HS-27A (cell line): ENCODE measurements at regions not wholly inside any gene's neighbourhood (a gene's known extent, or its start where the extent isn't known, plus 50 kb on each side); places are given as distances from the start of the nearest gene placed in this dataset.
"Not testable (repeated sequence)": the region's sequence is repeated elsewhere in the genome, so short reads cannot be mapped to it uniquely, and the experiment has no call there.

Source experiments
- DNase-seq: peaks from one replicate; pipeline ENCODE4 v3.0.0-alpha.2; 2012; ENCODE audit warnings: low read depth, missing footprints

- DNase-seq, result no peak
Observed at GRCh38 chr13:42398533-42398932, 126.6 kb downstream of the AKAP11 start.

DNA sequence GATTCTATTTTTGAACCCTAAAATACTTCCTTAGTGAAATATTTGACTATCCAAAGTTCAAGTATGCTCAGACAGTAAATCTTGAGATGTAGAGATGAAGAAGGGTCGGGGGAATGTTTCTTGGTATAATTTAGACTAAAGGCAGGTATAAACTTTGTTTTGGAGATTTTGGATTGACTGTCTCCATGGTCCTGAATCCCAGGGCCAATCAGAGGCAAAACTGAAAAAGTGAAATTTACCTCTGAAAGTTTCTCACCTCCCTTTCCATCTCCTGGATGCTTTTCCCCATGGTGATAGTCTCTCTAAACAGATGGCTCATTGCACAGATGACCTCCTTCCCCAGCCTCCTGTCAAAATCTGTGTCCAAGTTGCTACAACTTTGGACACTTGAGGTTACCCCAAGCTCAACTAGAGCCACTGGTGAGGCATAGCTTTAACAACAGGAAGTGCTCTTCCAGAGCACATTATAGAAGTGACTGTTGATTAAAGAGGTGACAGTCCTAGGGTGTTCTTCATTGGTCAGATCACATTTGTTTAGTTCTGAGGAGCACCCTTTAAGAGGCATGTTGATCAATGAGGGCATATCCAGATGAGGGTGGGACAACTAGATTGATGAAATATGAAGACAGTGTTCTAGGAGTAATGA lies 128.4 kb downstream of the AKAP11 start:
- DNase-seq, result no peak

GRCh38 chr13:42401376-42401775 lies 129.4 kb downstream of the AKAP11 start:
- no peak for DNase-seq

- no peak for DNase-seq
Observed at GRCh38 chr13:42405665-42406390, 133.9 kb downstream of the AKAP11 start.

DNA sequence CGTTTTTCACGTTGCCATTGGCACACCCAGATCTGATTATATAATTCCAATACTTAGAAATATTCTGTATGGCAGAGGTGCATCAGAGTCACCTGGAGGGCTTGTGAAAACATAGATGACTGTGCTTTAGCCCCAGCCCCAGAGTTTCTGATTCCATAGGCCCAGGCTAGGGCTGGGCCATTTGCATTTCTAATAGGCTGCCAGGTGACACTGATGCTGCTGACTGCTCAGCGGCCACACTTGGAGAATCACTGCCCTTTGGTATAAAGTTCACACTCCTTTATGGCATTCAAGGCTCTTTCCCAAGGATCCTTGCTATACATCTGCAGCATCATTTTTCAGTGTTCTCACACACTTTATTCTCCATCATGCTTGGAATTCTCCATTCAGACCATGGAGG lies 137.1 kb downstream of the AKAP11 start:
- no peak for DNase-seq

DNA sequence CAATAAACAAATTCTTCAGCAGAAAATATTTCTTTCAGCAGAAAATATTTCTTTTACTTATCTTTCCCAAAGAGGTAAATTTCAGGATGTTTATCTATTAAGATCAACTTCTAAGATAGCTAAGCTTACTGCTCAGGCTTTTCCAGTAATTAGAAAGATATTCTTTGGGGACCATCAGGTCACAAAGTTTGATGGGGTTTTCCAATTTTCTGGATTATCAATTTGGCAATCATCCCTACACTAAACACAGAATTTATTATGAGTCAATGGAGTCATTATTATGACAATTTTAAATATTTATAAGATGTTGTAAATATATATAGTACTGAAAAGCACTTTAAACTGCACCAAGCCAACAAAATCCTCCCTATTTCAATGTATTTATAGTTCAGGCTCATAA lies 137.6 kb downstream of the AKAP11 start:
- DNase-seq, result no peak

DNA sequence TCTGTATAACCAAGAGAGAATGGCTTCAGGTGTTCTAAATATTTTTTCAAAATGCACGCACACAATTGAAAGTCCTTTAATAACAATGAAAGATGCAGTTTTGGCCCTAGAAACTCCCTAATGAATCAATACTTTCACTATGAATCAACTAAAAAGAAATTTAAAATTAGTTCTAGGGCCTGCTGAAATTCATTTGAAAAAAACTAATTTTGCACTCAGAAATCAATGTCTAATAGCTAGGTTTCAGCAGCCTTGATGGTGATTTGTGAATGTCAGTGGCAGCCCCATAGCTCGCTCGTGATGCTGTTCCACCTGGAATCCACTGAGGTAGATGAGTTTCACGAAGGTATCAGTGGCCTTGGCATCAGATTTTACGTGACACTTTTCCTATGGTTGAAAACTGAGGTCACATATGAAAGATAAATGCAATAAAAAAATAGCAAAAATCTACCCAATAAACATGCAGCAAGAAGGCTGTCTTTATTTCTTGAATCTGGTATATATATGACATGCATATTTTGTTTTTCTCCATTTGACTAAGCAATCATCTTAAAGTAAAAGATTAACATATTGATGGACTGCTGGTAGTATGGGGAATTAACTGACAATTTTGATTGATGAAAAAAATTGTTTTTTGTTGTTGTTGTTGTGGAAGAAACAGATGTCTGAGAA lies 141.0 kb downstream of the AKAP11 start:
- DNase-seq, result no peak

- DNase-seq, result no peak
Observed at GRCh38 chr13:42413484-42413815, 141.5 kb downstream of the AKAP11 start.

- DNase-seq, result no peak
Observed at GRCh38 chr13:42417626-42418025, 145.7 kb downstream of the AKAP11 start.

- DNase-seq, result no peak
Observed at GRCh38 chr13:42418184-42418583, 146.2 kb downstream of the AKAP11 start.

- no peak for DNase-seq
Observed at GRCh38 chr13:42420304-42420703, 148.4 kb downstream of the AKAP11 start.

DNA sequence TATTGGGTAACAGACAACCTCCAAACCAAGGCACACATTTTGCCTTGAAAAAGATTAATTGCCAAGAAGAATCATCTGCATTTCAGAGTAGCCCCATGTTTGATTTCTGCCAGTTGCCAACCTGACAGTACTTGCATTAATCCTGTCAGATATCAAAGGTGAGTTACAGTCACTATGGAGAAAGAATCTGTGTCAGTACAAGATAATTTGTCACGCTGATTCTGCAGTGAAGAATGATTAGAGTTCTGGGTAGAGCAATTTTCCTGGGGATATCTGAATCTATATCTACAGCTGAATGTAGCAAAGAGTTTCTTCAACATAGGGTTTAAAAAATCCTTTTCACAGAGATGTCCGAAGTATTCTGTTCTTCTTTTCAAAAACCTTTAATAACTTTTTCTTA lies 150.7 kb downstream of the AKAP11 start:
- DNase-seq, result no peak

DNA sequence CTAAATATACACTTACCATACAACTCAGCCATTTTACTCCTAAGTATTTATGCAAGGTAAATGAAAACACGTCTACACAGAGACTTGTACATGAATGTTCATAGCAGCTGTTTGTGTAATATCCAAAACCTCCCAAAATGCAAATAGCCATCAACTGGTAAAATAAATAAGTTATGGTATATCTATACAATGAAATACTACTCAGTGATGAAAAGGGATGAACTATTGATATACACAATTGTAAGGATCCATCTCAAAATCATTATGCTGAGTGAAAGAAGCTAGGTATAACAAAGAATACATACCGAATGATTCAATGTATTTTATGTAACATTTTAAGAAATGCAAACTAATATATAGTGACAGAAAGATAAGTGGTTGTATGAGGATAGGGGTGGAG lies 149.8 kb upstream of the TNFSF11 start:
- DNase-seq, result no peak

DNA sequence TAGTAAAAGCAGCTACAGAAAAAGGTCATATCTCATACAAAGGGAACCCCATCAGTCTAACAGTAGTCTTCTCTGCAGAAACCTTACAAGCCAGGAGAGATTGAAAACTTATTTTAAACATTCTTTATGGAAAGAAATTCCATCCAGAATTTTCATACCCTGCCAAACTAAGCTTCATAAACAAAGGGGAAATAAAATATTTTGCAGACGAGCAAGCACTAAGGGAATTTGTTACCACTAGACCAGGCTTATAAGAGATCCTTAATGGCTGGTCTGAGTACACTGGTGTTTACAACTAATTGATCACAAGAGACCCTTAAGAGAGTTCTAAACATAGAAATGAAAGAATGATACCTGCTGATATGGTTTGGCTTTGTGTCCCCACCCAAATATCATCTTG lies 128.6 kb upstream of the TNFSF11 start:
- no peak for DNase-seq

- not testable (repeated sequence) for DNase-seq
Observed at GRCh38 chr13:42446597-42446996, 127.4 kb upstream of the TNFSF11 start.

- no peak for DNase-seq
Observed at GRCh38 chr13:42453091-42453645, 120.8 kb upstream of the TNFSF11 start.

GRCh38 chr13:42454749-42455148 lies 119.2 kb upstream of the TNFSF11 start:
- no peak for DNase-seq

DNA sequence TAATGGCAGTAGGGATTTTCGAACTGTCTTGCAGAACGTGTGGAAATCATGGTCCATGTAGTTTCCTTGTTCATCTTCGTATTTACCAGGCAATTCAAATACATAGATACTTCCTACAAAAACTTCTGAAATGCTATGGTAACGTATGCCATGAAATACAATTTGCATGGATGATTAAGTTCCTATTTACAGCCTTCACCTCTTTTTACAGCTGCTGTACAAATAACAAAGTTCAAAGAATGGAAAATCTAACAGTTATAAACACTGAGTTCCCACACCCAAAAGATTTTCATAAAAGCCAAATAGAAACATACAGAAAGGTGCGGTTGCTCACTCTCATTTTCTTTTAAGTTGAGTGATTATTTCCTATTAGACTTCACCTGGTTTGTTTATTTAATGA lies 115.8 kb upstream of the TNFSF11 start:
- DNase-seq, result no peak

DNA sequence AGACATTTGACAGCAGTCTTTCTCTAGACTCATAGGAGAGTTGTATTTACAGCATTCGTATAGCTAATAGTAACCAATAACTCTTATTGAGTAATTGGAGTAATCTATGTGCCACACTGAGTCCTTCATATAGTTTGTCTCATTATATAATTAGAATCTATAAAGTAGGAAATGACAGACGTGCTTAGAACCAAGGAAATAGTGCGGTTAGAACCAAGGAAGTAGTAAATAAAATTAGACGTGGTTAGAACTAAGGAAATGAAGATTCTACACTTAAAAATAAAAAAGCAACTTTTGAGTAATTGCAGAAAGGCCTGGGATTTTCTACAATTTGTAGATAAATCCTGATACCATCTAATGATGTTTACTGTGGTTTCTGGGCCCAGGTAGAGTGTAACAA lies 107.8 kb upstream of the TNFSF11 start:
- no peak for DNase-seq

- DNase-seq, result no peak
Observed at GRCh38 chr13:42466609-42467008, 107.3 kb upstream of the TNFSF11 start.

DNA sequence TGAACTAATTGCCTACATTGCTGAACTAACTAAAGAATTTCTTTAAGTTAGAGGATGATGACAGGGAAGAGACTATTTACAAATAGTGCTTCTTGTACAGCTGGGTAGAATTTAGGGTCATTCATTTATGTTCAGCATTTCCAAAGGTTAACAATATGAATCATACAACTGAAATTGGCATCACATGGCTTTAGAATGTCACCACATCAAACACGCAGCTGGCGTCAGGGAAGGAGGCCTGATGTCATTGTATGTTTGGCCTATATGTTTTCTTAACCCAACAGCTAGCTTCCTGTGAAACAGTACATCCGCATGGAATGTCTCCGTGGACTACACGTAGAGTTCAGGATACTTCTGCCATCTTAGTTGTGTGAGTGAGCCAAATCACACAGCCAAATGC lies 99.0 kb upstream of the TNFSF11 start:
- no peak for DNase-seq

GRCh38 chr13:42477596-42478190 lies 96.3 kb upstream of the TNFSF11 start:
- no peak for DNase-seq
